HG02981 (cell line): ENCODE measurements at regions not wholly inside any gene's neighbourhood (a gene's known extent, or its start where the extent isn't known, plus 50 kb on each side); places are given as distances from the start of the nearest gene placed in this dataset.

Experiments
- ATAC-seq: cut with Tn5 transposase; IDR thresholded peaks from one replicate; pipeline ENCODE4 v1.9.1; 2021; ENCODE audit warnings: mild to moderate bottlenecking, moderate library complexity; ENCODE audit not compliant: unreplicated experiment

GRCh38 chr4:149296503-149296902, 519.1 kb downstream of the IQCM start:
- ATAC-seq = no peak

GRCh38 chr4:149296084-149296483, 519.6 kb downstream of the IQCM start:
- no peak for ATAC-seq

- ATAC-seq = no peak
These were observed 521.0 kb downstream of the IQCM start for GRCh38 chr4:149294601-149295000.

- no peak for ATAC-seq
These were observed 522.5 kb downstream of the IQCM start for GRCh38 chr4:149293046-149293649.

- no peak for ATAC-seq
These were observed 523.1 kb downstream of the IQCM start for GRCh38 chr4:149292425-149293007.

GRCh38 chr4:149291463-149291862, 524.2 kb downstream of the IQCM start:
- no peak for ATAC-seq

GRCh38 chr4:149280806-149281205, 534.8 kb downstream of the IQCM start:
- no peak for ATAC-seq

- no peak for ATAC-seq
These were observed 535.9 kb downstream of the IQCM start for GRCh38 chr4:149279776-149280175.

GRCh38 chr4:149279331-149279730, 536.3 kb downstream of the IQCM start:
- no peak for ATAC-seq

- ATAC-seq = no peak
These were observed 537.9 kb downstream of the IQCM start for GRCh38 chr4:149277705-149278104.

- no peak for ATAC-seq
These were observed 545.8 kb downstream of the IQCM start for GRCh38 chr4:149269835-149270234.

GRCh38 chr4:149266301-149266700, 549.3 kb downstream of the IQCM start:
- no peak for ATAC-seq

GRCh38 chr4:149265645-149266044, 550.0 kb downstream of the IQCM start:
- no peak for ATAC-seq

- no peak for ATAC-seq
These were observed 551.4 kb downstream of the IQCM start for GRCh38 chr4:149264093-149264733.

- no peak for ATAC-seq
These were observed 567.4 kb downstream of the IQCM start for GRCh38 chr4:149248191-149248764.

GRCh38 chr4:149247164-149247563, 568.5 kb downstream of the IQCM start:
- no peak for ATAC-seq

- no peak for ATAC-seq
These were observed 570.3 kb downstream of the IQCM start for GRCh38 chr4:149245333-149245732.

- no peak for ATAC-seq
These were observed 577.5 kb downstream of the IQCM start for GRCh38 chr4:149238097-149238496.

- no peak for ATAC-seq
These were observed 580.8 kb downstream of the IQCM start for GRCh38 chr4:149234798-149235197.

- ATAC-seq = no peak
These were observed 592.0 kb downstream of the IQCM start for GRCh38 chr4:149223659-149224058.

- ATAC-seq = no peak
These were observed 597.0 kb downstream of the IQCM start for GRCh38 chr4:149218672-149219071.

- no peak for ATAC-seq
These were observed 601.3 kb downstream of the IQCM start for GRCh38 chr4:149214301-149214700.
